Motor neuron (in vitro differentiated cells): ENCODE measurements at regions not wholly inside any gene's neighbourhood (a gene's known extent, or its start where the extent isn't known, plus 50 kb on each side); places are given as distances from the start of the nearest gene placed in this dataset.
A peak's percentile ranks its signal among the peaks of the same experiment; 100 is the strongest.

Experiments
- ATAC-seq, 8 experiments: fragments of 200-7000 bp; cut with Tn5 transposase; replicated peaks in 6 of 8; 2 replicates each; pipeline ENCODE4 v1.8.0; 2021; ENCODE audit warnings: mild to moderate bottlenecking in 8 of 8, moderate library complexity in 8 of 8
- H3K27ac ChIP-seq, 2 donors: fragments of 250-450 bp; sonication (Bioruptor Pico); 2 replicates each; pipeline ENCODE4 v1.9.0; 2021; ENCODE audit warnings: antibody characterized with exemption in 2 of 2, mild to moderate bottlenecking in 2 of 2, moderate library complexity in 1 of 2
- H3K4me1 ChIP-seq, 2 donors: fragments of 250-450 bp; sonication (Bioruptor Pico); replicated peaks in 1 of 2; 2 replicates each; pipeline ENCODE4 v1.6.1; 2021; ENCODE audit warnings: antibody characterized with exemption in 2 of 2, mild to moderate bottlenecking in 2 of 2, moderate library complexity in 1 of 2
- H3K4me3 ChIP-seq, 5 donors: fragments of 250-450 bp; sonication (Bioruptor Pico); 2 replicates each; pipeline ENCODE4 v1.9.0; 2021; ENCODE audit warnings: antibody characterized with exemption in 5 of 5, mild to moderate bottlenecking in 5 of 5, moderate library complexity in 4 of 5
- WGBS, 10 experiments: fragments of 450-650 bp; shearing (Covaris generic); methylation state at CpG; one replicate each; pipeline ENCODE4 v1.0.0; 2022; 5-methylcytosine and 5-hydroxymethylcytosine counted together
- in situ Hi-C, 9 experiments: fragments of 400-800 bp; cut with MboI; loops; one replicate each; pipeline ENCODE4 v1.15.0; 2021; ENCODE audit warnings: low sequenced_read_pairs in 9 of 9, low pct_unique_long_range_greater_than_20kb in 2 of 9; ENCODE audit not compliant: unreplicated experiment in 9 of 9

DNA sequence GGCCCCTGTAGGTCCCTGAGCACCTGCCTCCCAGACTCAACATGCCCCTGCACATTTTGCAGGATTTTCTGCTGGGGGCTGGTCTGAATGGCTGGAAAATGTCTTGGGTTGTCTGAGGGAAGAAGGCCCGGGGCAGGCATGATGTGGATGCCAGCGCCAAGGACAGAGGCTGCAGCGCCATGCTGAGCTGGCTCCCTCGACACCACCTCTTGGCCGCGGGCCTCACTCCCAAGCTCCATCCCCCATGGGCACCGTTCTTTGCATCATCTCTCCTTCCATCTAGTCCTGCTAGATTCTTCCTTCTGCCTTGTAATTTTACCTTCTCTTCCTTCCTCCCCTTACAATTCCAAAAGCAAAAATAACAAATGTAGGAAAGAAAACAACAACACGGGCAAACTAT, 70.6 kb downstream of the ZIC5 start:
- WGBS, 10 experiments, result 50 to 100% (median 86%) methylated on average over 1 to 8 of the region's 8 CpGs; no CpG with 5 or more reads in 3 of the 10 experiments
- no peak for ATAC-seq
- H3K27ac ChIP-seq, result no peak overlapping the region
- in situ Hi-C loops, result loop anchor here in 3 of 9 experiments (25.0 kb wide), 3 partner anchors 239 to 611 kb away; no protein-coding TSS in a partner anchor
- no peak overlapping the region for H3K4me3 ChIP-seq
- peaks cover 0 to 16% of the 10 kb centered on the region in 2 donors for H3K4me1 ChIP-seq

DNA sequence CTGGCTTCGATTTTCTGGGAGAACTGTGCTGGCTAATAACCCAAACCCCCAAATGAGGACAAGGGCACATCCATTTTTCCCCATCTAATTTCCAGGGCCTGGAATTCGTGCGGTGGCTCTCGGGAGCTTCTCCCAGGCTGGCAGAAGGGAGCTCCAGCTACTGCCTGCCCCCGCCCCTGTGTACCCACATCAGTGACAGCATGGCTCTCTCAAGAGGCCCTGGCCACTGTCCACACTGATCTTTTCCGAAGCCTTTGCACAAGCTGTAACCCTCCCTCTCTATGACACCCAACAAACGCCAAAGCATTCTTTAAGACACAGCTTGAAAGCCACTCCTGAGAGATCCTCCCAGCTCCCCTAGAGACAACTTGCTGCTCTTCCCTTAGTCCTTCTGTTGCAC, 73.1 kb downstream of the ZIC5 start:
- ATAC-seq, result peak in 1 of 8 experiments; percentile 28
- Histone ChIP-seq H3K27ac (no peak overlapping the region), H3K4me1 (peaks cover 0 to 9% of the 10 kb centered on the region in 2 donors), H3K4me3 (no peak overlapping the region)
- in situ Hi-C loops, result no loop called here
- 38 to 100% (median 53%) methylated on average over 1 to 4 of the region's 7 CpGs; no CpG with 5 or more reads in 2 of the 10 experiments for WGBS, 10 experiments

DNA sequence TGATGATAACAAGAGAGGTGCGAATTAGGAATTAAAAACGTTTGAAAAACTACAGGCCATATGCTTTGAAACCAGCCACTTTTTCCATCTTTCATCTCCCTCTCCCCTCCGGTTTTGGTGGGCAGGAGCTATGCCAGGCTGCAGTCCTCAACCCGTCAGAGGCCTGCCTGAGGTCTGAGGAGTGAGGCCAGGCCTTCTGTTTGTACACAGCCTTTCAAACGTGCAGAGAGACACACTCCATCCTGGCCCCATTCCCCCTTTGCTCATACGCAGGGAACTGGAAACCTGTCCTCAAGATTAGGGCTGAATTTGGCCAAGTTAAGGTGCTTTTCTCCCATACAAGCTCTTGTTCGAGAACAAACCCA, 74.5 kb downstream of the ZIC5 start:
- H3K4me1 ChIP-seq, result peaks cover 8 to 11% of the 10 kb centered on the region in 2 donors
- in situ Hi-C loops, result no loop called here
- no peak for ATAC-seq
- 17 to 80% (median 59%) methylated on average over 1 to 5 of the region's 7 CpGs; no CpG with 5 or more reads in 2 of the 10 experiments for WGBS, 10 experiments
- no peak overlapping the region for H3K27ac ChIP-seq
- no peak overlapping the region for H3K4me3 ChIP-seq

DNA sequence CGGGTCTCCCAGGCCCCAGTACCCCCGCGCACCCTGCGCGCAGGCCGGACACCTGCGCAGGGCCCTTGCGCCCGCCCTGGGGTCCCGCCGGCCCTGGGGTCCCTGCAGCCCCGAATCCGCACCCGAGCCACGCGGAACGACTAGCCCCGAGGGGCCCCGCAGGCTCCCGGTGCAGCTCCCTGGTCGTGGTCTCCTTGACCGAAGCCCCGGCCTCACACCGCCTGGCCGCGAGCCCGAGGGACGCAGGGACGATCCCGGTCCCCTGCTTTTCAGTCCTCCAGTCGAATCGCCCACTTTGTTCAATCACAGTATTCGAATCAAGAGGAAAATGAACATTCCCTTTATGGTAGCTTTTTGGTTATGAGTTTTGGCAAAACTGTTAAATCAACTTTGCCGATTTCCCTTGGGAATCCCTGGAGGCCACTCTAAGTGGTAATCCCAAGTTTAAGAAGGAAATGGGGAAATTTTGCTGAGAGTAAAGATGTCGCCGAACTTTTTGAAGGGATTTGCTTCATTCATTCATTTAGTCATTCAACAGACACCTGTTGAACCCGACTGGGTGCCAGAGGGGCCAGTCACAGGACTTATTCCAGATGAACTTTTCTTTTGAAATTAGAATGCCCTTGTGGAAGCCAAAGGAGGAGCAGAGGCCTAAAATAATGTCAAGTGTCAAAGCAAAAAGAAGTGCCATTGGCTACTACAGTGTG, 75.0 kb downstream of the ZIC5 start:
- peaks cover 11 to 16% of the 10 kb centered on the region in 2 donors for H3K4me1 ChIP-seq
- ATAC-seq, result peak in 3 of 8 experiments; percentile 15 to 27 (median 24)
- H3K4me3 ChIP-seq, result no peak overlapping the region
- in situ Hi-C loops, result no loop called here
- no peak overlapping the region for H3K27ac ChIP-seq
- 5 to 93% (median 65%) methylated on average over 1 to 12 of the region's 37 CpGs; no CpG with 5 or more reads in 2 of the 10 experiments for WGBS, 10 experiments

DNA sequence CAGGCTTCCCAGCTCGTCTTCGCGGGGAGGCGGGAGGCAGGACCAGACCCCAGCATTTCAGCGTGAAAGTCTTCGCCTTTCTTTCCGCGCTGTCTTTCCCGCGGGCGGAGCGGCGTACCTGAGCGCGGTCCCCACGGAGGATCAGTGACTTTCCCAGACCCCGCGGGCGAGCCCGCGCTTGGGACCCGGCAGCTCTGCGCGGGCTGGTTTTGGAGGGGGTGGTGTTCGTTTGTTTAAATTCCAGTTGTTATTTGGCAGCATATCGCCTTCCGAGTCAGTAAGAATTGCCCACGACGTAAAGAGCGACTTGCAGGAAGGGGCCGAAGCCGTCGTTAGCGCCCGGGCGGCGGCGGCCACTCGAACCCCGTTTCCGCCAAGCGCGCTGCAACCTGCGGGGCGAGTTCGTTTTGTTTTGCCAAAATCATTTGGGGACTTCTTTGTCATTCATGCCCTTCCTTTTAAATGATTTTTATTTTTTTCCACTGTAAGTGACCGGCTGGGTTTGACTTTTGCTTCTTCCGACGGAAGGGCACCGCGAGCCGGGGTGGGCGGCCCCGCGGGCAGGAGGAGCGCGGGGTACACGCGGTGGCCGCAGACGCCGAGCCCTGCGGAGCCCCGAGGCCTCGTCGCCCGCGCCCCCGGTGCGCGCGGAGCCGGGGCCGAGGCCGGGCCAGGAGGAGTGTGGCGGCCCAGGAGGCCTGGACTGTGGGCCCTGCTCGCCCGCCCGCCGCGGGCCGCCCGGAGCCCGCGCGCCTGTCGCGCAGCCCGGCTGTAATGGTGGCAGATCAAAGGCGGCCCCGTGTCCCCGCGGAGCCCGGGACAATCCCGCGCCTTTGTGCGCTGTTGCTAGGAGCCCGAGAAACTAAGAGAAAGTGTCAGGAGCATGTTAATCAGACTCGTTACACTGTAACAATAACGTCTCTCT, 75.9 kb downstream of the ZIC5 start:
- in situ Hi-C loops, result no loop called here
- no peak overlapping the region for H3K27ac ChIP-seq
- peak in 5 of 8 experiments; percentile 62 to 87 (median 84) for ATAC-seq
- no peak overlapping the region for H3K4me3 ChIP-seq
- WGBS, 10 experiments, result 3 to 75% (median 15%) methylated on average over 8 to 31 of the region's 100 CpGs; no CpG with 5 or more reads in 3 of the 10 experiments
- peaks cover 17 to 23% of the 10 kb centered on the region in 2 donors for H3K4me1 ChIP-seq

DNA sequence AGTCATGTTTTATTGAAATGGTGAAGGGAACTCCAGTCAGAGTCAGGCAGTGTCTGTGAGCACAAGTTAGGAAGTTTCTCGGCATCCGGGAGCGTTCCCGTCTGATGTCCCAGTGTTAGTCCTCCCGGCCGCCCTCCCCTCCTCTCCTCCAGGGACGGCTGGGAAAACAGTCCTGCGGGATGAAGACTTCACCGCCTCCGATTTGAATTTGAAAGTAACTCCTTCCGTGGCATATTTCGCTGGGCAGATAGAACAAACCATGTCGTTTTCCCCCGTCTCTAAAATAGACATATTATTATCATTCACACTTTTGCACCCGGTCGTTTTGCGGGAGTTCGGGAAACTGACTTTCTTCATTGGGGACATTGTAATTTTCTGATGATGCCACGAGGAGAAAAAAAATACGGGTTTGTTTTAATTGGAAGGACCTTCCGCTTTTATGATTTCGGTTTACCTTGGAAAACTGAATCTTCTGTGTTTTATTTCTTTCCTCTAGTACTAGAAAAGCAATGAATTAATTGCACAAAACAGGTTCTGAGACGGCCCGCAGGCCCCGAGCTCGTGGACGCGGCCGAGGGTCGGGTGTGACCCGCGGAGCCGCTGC, 76.6 kb downstream of the ZIC5 start:
- Histone ChIP-seq H3K4me3 (no peak overlapping the region), H3K4me1 (peaks cover 17 to 23% of the 10 kb centered on the region in 2 donors), H3K27ac (no peak overlapping the region)
- 0 to 54% (median 6%) methylated on average over 1 to 21 of the region's 33 CpGs; no CpG with 5 or more reads in 1 of the 10 experiments for WGBS, 10 experiments
- peak in 2 of 8 experiments; percentile 38 to 72 for ATAC-seq
- in situ Hi-C loops, result no loop called here

DNA sequence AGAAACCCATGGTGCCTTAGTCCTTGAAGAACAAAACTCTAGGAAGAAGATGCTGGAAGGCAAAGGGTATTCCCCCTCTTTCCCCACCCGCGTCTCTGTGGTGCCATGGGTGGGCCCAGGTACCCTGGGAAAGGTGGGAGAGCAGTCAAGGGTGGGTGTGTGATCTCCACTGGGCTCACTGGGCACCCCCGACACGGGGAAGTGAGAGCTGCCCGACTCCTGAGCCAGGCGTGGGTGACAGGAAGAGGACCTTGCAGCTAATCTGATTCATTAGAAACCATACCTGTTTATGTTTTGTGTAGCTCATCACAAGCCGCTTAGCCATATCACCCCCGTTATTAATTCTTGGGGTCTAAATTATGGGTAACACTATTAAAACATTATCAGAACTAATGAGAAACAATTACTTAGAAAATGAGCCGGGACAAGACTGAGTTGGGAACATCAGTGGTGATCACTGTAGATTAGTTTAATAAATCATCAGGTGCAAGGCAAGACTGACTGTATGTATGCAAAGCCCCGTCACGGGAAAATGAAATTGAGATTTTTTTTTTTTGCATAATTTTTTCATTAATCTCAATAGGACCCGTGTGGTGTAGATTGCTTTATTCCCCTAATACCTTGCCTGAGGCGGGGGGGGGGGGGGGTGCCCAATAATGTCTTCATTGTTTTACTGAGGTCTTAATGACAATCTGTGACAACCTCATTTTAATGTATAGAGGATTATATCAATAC, 77.3 kb downstream of the ZIC5 start:
- no peak overlapping the region for H3K27ac ChIP-seq
- 28 to 84% (median 73%) methylated on average over 3 to 9 of the region's 13 CpGs; no CpG with 5 or more reads in 3 of the 10 experiments for WGBS, 10 experiments
- H3K4me3 ChIP-seq, result no peak overlapping the region
- peak in 2 of 8 experiments; percentile 22 to 76 for ATAC-seq
- in situ Hi-C loops, result no loop called here
- peaks cover 17 to 23% of the 10 kb centered on the region in 2 donors for H3K4me1 ChIP-seq

DNA sequence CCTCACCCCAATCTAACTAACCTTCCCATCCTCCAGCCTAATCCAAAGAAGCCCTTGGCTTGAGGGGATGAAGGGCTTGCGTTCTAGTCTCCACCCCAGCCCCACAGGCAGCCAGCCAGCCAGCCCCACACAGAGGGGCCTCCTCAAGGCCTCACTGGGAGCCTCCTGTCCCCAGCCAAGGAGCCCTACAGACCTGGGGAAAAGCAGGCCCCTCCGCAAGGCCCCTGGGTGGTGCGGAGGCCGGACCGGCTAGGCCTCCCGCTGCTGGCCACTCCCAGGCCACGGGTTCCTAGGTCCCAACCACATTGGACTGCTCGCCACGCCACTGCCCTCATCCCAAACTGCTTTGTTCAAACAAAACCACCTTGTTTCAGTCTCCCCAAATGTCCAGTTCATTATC, 78.0 kb downstream of the ZIC5 start:
- no peak for ATAC-seq
- H3K4me3 ChIP-seq, result no peak overlapping the region
- WGBS, 10 experiments, result 76 to 89% (median 86%) methylated on average over 4 to 7 of the region's 9 CpGs; no CpG with 5 or more reads in 7 of the 10 experiments
- in situ Hi-C loops, result no loop called here
- no peak overlapping the region for H3K27ac ChIP-seq
- H3K4me1 ChIP-seq, result peaks cover 17 to 23% of the 10 kb centered on the region in 2 donors

DNA sequence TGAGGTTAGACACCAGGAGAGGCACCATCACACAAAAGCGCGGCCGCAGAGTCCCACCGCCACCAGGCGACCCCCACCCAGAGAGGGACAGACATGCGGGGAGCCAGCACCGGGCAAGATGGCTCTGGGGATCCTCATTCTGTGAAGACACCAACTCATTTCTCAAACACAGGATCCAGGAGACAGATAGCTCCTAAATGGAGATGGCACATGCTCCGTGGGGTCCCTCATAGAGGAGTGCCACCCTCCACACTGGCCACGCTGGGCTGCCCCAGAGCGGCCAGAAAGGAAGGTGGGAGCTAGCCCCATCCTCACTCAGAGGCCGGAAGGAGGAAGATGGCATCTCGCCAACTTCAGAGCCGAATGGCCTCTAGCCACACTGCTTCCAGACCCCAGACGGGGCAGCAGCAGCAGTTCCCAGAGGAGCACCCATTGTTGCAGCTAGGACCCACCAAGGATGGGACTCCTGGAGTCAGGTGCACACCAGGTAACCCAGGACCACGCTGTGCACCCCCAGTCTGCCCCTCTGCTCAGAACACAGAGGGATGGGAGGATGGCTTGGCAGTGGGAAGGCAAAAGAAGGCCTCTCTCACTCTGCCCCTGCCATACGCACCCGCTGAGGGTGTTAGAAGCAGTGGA, 78.6 kb downstream of the ZIC5 start:
- 23 to 36% methylated on average over 3 to 4 of the region's 17 CpGs; no CpG with 5 or more reads in 8 of the 10 experiments for WGBS, 10 experiments
- in situ Hi-C loops, result no loop called here
- H3K27ac ChIP-seq, result peak overlapping the region in 1 of 2 donors; percentile 54
- no peak overlapping the region for H3K4me3 ChIP-seq
- ATAC-seq, result no peak
- H3K4me1 ChIP-seq, result peaks cover 17 to 20% of the 10 kb centered on the region in 2 donors

DNA sequence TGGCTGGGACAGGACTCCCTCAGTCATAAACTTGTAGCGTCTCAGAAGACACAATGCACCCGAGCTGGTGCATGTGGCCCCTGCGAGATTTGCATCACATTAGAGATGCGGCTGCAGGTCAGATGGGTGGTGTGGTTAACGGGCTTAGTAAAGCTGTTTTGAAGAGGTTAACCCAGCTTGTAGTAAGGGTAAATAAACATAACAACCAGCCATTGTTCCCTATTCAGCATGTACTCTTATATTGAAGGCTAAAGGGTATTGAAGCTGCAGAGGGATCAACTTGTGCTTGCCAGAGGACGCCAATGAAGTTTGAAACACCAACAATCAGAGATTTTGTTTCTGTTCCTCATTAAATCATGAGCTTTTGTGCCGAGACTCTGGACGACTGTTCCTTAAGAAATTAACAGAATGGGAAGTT, 79.4 kb downstream of the ZIC5 start:
- peak overlapping the region in 1 of 2 donors; percentile 54 for H3K27ac ChIP-seq
- ATAC-seq, result peak in 5 of 8 experiments; percentile 56 to 66 (median 63)
- peaks cover 17 to 20% of the 10 kb centered on the region in 2 donors for H3K4me1 ChIP-seq
- 0 to 44% (median 5%) methylated on average over 2 to 8 of the region's 8 CpGs; no CpG with 5 or more reads in 3 of the 10 experiments for WGBS, 10 experiments
- no peak overlapping the region for H3K4me3 ChIP-seq
- in situ Hi-C loops, result no loop called here

DNA sequence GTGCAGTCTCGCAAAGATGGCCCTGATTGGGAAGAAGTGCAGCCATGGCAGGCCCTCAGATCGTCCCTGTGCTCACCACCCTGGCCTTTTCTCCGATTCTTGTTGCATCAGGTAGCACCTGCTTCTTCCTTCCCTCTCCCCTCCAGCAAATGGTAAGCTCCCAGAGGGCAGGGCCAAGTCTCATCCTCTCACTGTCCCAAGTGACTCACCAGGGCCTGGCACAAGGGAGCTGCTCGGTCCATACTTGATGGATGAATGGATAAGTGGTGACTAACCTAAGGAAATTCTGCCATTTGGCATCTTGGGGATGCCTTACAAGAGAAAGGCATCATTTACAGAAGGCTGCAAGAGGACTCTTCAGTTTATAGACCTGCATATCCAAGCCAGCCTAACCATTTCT, 84.9 kb downstream of the ZIC5 start:
- Histone ChIP-seq H3K27ac (no peak overlapping the region), H3K4me3 (no peak overlapping the region), H3K4me1 (peaks cover 8 to 9% of the 10 kb centered on the region in 2 donors)
- in situ Hi-C loops, result no loop called here
- 20 to 100% (median 96%) methylated on average over 1 to 3 of the region's 4 CpGs; no CpG with 5 or more reads in 5 of the 10 experiments for WGBS, 10 experiments
- ATAC-seq, result no peak

DNA sequence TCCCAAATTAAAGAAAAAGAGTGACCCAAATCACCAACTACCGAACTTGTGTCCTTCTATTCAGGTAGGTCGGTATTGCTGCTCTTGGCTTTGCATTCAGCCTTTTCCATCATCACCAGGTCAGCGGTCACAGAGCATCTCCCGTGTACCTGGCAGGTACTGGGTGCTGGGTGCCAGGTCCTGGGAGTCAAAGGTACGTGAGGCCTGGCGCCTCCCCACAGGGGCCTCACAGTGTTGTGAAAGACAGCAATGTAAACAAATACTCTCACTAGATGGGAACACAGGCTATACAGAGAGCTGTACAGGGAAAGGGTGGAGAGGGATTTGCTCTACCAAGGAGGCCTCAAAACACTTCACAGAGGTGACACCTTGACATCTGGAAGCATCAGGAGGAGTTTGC, 86.7 kb downstream of the ZIC5 start:
- in situ Hi-C loops, result no loop called here
- no peak overlapping the region for H3K27ac ChIP-seq
- no peak overlapping the region for H3K4me3 ChIP-seq
- no peaks in the 10 kb centered on the region for H3K4me1 ChIP-seq
- WGBS, 10 experiments, result 35 to 100% (median 82%) methylated on average over 1 to 5 of the region's 6 CpGs; no CpG with 5 or more reads in 4 of the 10 experiments
- no peak for ATAC-seq
